HG03442 (cell line): ENCODE measurements at regions not wholly inside any gene's neighbourhood (a gene's known extent, or its start where the extent isn't known, plus 50 kb on each side); places are given as distances from the start of the nearest gene placed in this dataset.

Source experiments
- ATAC-seq: cut with Tn5 transposase; IDR thresholded peaks from one replicate; pipeline ENCODE4 v1.9.1; 2021; ENCODE audit warnings: mild to moderate bottlenecking, moderate library complexity; ENCODE audit not compliant: unreplicated experiment

DNA sequence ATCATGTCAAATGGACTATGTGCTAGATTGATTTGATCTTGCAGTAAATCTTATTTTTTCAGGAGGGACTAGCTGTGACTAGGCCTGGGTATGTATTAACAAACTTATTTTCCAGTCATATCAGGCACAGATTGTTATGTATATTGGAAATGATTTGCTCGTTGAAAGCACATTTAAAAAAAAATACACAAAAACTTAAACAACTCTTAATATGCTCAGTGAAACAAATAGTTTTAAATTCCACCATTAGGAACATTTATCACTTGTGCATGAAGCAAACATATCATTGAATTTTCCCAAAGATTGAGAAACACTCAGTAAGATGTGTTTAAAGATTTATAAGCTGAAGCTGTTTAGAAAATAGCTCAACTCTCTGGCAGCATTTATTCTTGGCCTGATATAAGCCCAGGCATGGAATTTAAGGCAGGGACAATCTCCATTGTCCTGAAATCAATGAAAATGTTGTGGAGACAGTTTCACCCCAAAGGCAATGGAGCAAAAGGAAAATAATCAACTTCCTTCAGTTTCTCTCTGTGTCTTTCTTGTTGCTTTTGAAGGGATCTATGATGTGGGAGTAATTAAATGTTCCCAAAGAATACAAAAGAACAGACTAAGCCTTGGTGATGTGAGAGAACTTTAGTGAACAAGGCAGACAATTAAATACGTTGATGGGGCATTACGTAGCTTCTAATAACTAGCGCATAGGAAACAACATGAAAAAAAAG, 250.3 kb downstream of the GPR37 start:
- no peak for ATAC-seq

DNA sequence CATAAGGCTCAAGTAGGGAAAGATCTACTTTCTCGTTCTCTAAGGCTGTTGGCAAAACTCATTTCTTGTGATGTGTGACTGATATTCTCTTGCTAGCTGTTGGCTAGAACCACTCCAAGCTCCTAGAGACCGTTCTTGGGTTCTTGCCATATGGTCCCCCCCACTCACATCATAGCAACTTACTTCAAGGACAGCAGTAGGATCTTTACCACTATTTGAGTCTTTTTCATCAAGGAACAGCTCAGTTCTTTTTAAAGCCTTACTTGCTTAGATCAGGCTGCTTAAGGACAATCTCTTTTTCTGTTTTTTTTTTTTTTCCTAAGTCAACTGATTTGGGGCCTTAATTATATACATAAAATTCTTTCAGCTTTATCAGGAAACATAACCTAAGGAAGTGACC, 251.1 kb downstream of the GPR37 start:
- no peak for ATAC-seq

DNA sequence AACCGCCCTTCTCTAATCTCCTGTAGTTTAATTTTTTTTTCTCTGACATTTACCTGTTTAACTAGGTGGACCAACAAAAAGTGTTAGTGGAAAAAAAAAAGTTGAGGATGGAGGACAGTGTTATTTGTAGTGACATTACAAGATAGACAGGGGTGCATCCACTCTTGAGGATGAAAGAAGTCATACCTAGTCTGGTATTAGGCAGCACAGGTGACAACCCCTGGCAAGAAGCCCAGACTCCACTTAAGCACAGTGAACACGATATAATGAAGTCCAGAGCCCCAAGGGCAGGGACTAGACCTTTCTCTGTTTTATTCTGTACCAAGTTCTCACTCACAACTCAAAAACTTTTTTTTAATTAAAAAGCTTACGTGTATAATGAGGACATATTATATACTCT, 268.4 kb downstream of the GPR37 start:
- no peak for ATAC-seq

DNA sequence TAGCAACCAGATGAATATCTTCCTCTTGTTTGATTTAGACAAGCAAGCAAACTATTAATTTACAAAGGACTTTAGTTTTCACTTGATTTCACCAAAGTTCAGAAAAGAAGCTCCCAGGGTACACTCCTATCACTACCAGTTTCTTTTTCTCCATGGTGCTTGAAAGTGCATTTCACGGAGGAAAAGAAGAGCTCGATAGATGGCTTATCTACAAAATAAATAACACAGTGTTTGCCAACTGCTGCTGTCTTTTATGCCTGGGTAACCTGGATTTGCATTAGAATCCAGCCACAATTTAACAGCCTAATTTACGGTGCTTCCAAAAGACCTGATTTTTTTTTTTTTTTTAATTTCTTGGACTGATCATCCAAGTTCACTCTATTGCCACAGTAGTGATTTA, 275.7 kb downstream of the GPR37 start:
- ATAC-seq: no peak

GRCh38 chr7:124489082-124489819, 276.3 kb downstream of the GPR37 start:
- no peak for ATAC-seq

DNA sequence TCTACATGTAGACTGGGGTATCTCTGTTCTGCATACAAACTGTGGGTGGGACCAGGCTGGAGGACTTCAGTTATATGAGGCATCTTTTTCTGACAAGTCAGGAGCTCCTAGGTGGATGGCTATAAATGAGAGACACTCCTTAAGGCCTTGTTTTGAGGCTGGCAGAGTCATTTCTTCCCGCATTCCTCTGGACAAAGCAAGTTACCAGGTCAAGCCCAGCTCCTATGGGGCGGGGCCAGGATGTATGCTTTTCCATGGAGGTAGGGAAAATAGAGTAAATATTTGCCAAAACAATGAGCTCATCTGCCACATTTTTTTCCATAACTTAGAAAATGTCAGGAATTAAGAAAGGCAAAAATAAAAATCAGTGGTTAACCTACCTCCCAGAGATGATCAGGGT, 283.4 kb downstream of the GPR37 start:
- no peak for ATAC-seq

- ATAC-seq: no peak
Measured at GRCh38 chr7:124480821-124481290, 284.7 kb downstream of the GPR37 start.

DNA sequence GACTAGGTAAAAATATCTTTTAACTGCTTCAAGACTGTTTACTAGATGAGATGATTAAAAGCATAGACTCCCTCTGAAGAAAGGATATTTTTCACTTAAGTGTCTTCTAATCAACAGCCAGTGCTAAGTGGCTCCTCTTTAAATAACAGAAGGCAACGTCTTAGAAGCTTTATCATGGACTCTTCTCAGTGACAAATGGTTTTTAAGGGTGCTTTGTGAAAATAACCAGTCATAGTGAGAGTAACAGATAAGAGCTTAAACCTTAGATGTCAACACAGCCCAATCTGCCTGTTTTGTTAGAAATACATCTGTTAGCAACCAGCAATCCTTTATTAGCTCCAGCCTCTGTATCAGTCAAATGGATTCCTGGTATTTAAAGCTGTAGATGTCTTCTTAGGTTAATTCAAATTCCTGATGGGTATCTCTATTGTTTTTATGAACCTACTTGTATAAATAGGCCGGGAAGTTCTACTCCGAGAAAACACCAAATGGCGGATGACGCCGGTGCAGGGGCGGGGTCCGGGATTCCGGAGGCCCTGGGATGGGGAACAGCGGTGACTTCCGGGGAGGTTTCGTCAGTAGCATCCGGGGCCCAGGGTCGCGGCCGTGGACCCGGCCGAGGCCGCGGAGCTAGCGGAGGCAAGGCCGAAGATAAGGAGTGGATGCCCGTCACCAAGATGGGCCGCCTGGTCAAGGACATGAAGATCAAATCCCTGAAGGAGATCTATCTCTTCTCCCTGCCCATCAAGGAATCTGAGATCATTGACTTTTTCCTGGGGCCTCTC, 285.4 kb downstream of the GPR37 start:
- no peak for ATAC-seq

GRCh38 chr7:124462249-124462648, 303.3 kb downstream of the GPR37 start:
- ATAC-seq: no peak

DNA sequence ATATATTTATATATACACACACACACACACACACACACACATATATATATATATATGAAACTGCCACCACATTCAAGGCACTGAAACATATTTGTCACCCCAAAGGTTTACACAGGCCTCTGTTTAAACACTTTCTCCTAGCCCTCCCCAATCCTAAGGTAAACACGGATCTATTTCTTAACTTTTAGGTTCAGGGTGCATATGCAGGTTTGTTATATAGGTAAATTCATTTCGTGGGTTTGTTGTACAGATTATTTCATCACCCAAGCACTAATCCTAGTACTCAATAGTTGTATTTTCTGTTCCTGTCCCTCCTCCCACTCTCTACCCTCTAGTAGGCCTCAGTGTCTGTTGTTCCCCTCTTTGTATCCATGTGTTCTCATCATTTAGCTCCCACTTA, 305.0 kb downstream of the GPR37 start:
- no peak for ATAC-seq

- ATAC-seq: no peak
Measured at GRCh38 chr7:124460056-124460450, 305.5 kb downstream of the GPR37 start.

- no peak for ATAC-seq
Measured at GRCh38 chr7:124459101-124460055, 306.2 kb downstream of the GPR37 start.

GRCh38 chr7:124457841-124458240, 307.8 kb downstream of the GPR37 start:
- ATAC-seq: no peak

DNA sequence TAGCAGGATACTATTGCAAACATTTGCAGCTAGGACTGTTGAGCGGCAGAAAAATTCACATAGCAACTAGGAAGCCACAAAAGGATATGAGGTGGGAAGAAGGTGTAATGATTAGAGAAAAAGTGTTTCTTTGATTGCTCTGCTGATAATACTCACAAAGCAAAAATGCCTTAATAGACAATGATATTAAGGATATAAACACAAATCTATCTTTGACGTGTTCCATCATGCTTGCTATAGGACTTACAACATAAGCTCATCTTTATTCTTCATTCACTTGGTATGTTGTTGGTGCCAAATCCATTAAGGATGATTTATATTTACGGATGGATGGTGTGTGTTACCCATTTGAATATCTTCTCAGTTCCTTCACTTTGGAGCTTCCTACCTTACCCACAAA, 309.3 kb downstream of the GPR37 start:
- no peak for ATAC-seq

DNA sequence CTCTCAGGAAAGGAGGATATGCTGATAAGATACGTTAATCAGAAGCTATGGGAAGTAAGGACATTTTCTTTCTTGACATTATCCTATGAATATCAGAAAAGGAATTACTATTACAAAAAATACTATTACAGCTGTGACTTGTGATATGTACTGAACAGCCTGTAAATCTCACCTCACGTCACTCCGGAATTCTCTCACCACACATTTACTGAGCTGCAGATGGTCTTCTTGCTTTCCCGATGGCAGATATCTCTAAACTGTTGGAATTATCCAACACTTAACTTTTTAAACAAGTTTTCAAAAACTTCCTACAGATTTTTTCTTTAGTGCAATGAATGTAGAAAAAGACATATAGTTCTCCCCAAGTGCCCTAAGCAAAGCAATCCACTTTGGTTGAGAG, 313.4 kb downstream of the GPR37 start:
- no peak for ATAC-seq

DNA sequence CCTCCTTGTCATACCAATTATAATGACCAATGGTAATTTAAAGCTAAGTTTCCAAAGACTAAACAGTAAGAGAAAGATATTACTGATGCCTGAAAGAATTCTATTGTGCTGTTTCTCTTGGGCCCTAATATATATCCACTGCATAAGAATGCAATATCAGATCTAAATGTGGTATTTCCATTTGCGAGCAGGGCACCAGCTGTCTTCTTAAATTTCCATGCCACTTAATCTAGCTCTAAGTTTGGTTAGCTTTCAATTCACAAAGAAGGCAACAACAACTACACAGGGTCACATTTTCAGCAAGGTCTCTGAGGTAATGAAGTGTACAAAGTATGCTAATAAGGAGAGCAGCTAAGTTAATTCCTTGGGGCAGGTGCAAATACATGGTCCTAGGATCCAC, 315.7 kb downstream of the GPR37 start:
- ATAC-seq: no peak

- no peak for ATAC-seq
Measured at GRCh38 chr7:124444696-124445480, 320.7 kb downstream of the GPR37 start.

- no peak for ATAC-seq
Measured at GRCh38 chr7:124443762-124444161, 321.8 kb downstream of the GPR37 start.

DNA sequence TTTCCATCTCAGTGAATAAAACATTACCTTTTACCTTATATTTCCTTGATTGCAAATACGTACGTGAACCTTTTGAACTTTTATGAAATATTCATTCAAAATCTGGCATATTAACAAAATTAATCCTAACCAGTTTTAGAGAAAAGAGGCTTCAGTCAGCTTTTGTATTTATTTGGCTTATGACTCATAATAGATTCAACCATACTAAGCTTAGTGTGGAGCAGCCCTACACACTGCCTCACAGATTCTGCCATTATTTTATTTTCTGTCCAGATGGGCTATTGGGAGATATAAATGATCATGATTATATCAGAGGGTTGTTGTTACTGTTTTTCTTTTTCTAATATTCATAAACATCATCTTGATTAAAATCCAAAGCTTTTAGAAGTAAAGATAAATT, 325.5 kb downstream of the GPR37 start:
- no peak for ATAC-seq
